GM12874 (cell line): ENCODE measurements at regions not wholly inside any gene's neighbourhood (a gene's known extent, or its start where the extent isn't known, plus 50 kb on each side); places are given as distances from the start of the nearest gene placed in this dataset.
A peak's percentile ranks its signal among the peaks of the same experiment; 100 is the strongest.

Source experiments
- TF ChIP-seq, protein P1 (sequence below): IDR thresholded peaks from 2 replicates; pipeline ENCODE4 v1.5.1; 2011; ENCODE audit warnings: low read depth, mild to moderate bottlenecking, control low read depth, low read length, moderate library complexity; ENCODE audit not compliant: insufficient read depth

- TF ChIP-seq, protein P1, sequence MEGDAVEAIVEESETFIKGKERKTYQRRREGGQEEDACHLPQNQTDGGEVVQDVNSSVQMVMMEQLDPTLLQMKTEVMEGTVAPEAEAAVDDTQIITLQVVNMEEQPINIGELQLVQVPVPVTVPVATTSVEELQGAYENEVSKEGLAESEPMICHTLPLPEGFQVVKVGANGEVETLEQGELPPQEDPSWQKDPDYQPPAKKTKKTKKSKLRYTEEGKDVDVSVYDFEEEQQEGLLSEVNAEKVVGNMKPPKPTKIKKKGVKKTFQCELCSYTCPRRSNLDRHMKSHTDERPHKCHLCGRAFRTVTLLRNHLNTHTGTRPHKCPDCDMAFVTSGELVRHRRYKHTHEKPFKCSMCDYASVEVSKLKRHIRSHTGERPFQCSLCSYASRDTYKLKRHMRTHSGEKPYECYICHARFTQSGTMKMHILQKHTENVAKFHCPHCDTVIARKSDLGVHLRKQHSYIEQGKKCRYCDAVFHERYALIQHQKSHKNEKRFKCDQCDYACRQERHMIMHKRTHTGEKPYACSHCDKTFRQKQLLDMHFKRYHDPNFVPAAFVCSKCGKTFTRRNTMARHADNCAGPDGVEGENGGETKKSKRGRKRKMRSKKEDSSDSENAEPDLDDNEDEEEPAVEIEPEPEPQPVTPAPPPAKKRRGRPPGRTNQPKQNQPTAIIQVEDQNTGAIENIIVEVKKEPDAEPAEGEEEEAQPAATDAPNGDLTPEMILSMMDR, result no peak
These were observed 1404.5 kb upstream of the TMEM132C start for GRCh38 chr12:126862500-126862899.

GRCh38 chr12:126869644-126870043, 1397.3 kb upstream of the TMEM132C start:
- TF ChIP-seq, protein P1, result no peak

DNA sequence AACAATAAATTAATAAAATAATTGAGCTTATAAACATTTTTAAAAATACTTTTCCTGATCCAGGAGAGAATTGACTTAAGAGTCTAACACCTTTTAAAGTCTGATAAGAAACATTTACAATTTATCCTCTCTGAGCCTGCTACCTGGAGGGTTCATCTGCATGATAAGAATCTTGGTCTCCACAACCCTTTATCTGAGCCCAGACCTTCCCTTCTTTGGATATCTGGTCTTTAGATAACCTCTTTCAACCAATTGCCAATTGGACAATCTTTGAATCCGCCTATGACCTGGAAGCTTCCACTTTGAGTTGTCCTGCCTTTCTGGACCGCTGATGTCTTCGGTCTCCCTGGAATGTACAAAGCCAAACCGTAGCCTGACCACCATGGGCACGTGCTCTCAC, 1393.3 kb upstream of the TMEM132C start:
- TF ChIP-seq, protein P1, result no peak

GRCh38 chr12:126874427-126875026, 1392.4 kb upstream of the TMEM132C start:
- TF ChIP-seq, protein P1, result peak; percentile 86

DNA sequence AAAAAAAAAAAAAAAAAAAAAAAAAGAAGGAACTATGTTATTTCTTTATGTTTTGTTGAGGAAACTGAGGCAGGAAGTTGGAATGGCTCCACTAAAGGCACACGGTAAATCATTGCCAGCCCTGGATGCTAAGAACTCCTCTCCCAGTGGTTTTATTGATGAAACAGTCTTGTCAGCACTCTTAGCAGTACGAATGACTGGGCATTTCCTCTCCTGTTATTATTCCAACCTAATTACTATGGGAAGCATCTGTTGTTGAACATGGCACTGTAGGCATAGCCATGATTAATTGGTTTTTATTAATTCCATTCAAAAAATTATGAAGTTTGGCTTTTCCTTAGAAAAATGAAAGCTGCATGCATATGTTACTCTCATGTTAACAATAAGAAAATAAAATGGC, 1387.1 kb upstream of the TMEM132C start:
- TF ChIP-seq, protein P1, result no peak

DNA sequence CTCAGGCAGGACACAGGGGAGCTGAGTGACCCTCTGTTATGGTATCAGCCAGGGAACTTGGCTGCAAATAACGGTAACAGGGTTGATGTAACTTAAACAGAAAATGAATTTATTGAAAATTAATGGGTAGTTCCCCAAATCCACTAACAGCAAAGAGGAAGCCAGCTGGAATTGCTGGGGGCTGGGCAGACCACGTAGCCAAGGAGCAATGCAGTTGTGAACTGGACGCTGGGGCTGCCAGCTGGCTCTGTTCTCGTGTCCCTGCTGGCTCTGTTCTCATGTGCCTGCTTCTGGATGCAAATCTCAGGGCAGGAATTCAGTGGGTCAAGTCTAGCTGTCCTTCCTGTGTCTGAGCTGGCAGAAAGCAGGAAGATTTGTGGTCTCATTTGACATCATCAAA, 1383.3 kb upstream of the TMEM132C start:
- TF ChIP-seq, protein P1, result no peak

- TF ChIP-seq, protein P1, result no peak
These were observed 1377.5 kb upstream of the TMEM132C start for GRCh38 chr12:126889501-126889900.

GRCh38 chr12:126890097-126890496, 1376.9 kb upstream of the TMEM132C start:
- TF ChIP-seq, protein P1, result no peak
